ENCODE measurements at regions not wholly inside any gene's neighbourhood (a gene's known extent, or its start where the extent isn't known, plus 50 kb on each side); places are given as distances from the start of the nearest gene placed in this dataset.

- DNase-seq (ENCODE audit: low read depth, low spot score) (no peak), ATAC-seq (no peak), FAIRE-seq (no peak)
- ChIA-PET CTCF (no interaction called here), SMC1A (ENCODE audit: uncharacterized antibody, unreplicated experiment) (no interaction called here), RAD21 (ENCODE audit: unreplicated experiment) (no interaction called here), POLR2A (no interaction called here)
- Histone ChIP-seq H3K4me2 (ENCODE audit: control insufficient read depth, insufficient read depth) (no peak overlapping the region), H3K27me3 (replicated peaks in 1 of 2; ENCODE audit: control insufficient read depth in 2 of 2, insufficient read depth in 2 of 2, low read length in 1 of 2) (peaks cover 2 to 5% of the 10 kb centered on the region in 2 experiments; a peak in 1 of 4 replicates), H3K9me3 (replicated peaks; ENCODE audit: control insufficient read depth, insufficient read depth, low read length) (no peaks in the 10 kb centered on the region), H3K9ac (ENCODE audit: control insufficient read depth, insufficient read depth, low read length) (no peak overlapping the region), H3K4me1 (ENCODE audit: control insufficient read depth, insufficient read depth, low read length) (no peaks in the 10 kb centered on the region), H3K4me3 (no peak overlapping the region), H3K27ac (ENCODE audit: control insufficient read depth, insufficient read depth) (no peak overlapping the region), H3K79me2 (ENCODE audit: control insufficient read depth, insufficient read depth, low read length) (no peaks in the 10 kb centered on the region), H3K36me3 (ENCODE audit: control insufficient read depth in 2 of 2, insufficient read depth in 2 of 2, low read length in 1 of 2) (no peaks in the 10 kb centered on the region), H2AFZ (ENCODE audit: control insufficient read depth, low read depth, low read length) (no peak overlapping the region), H4K20me1 (ENCODE audit: control insufficient read depth, insufficient read depth) (no peaks in the 10 kb centered on the region)
- in situ Hi-C loops (cut with MboI): no loop called here
- intact Hi-C loops (cut with micrococcal nuclease; ENCODE audit: unreplicated experiment): no loop called here
- no TSS peak for BruUV-seq (replicated peaks)
- 21% methylated on average over 5 of the region's 5 CpGs for WGBS (ENCODE audit: insufficient coverage, insufficient replicate concordance, low lambda C conversion rate, missing lambda C conversion rate)
- no peak for TF ChIP-seq MLLT1 (IDR thresholded peaks at IDR 0.05)
- no peak for TF ChIP-seq ZNF207 (IDR thresholded peaks at IDR 0.05; ENCODE audit: borderline replicate concordance)
- no peak for TF ChIP-seq E2F4 (IDR thresholded peaks at IDR 0.05; ENCODE audit: low read depth, low read length)
- no peak for TF ChIP-seq BHLHE40 (IDR thresholded peaks at IDR 0.05; ENCODE audit: borderline replicate concordance in 1 of 2, low read depth in 2 of 2, low read length in 1 of 2)
Measured at GRCh38 chr1:29634324-29634723, 398.0 kb downstream of the PTPRU start.

- CTCF ChIA-PET: no interaction called here
- SMC1A ChIA-PET (ENCODE audit: uncharacterized antibody, unreplicated experiment): no interaction called here
Measured at GRCh38 chr1:29633771-29634170, 397.4 kb downstream of the PTPRU start.

More at GRCh38 chr1:29633771-29634170, 397.4 kb downstream of the PTPRU start:
- Histone ChIP-seq H3K9me3 (replicated peaks; ENCODE audit: control insufficient read depth, insufficient read depth, low read length) (no peaks in the 10 kb centered on the region), H3K9ac (ENCODE audit: control insufficient read depth, insufficient read depth, low read length) (no peak overlapping the region), H4K20me1 (ENCODE audit: control insufficient read depth, insufficient read depth) (no peaks in the 10 kb centered on the region), H3K4me1 (ENCODE audit: control insufficient read depth, insufficient read depth, low read length) (no peaks in the 10 kb centered on the region), H3K27ac (ENCODE audit: control insufficient read depth, insufficient read depth) (no peak overlapping the region), H3K79me2 (ENCODE audit: control insufficient read depth, insufficient read depth, low read length) (no peaks in the 10 kb centered on the region), H3K36me3 (ENCODE audit: control insufficient read depth in 2 of 2, insufficient read depth in 2 of 2, low read length in 1 of 2) (no peaks in the 10 kb centered on the region), H3K4me3 (no peak overlapping the region), H3K4me2 (ENCODE audit: control insufficient read depth, insufficient read depth) (no peak overlapping the region), H2AFZ (ENCODE audit: control insufficient read depth, low read depth, low read length) (no peak overlapping the region), H3K27me3 (replicated peaks in 1 of 2; ENCODE audit: control insufficient read depth in 2 of 2, insufficient read depth in 2 of 2, low read length in 1 of 2) (peaks cover 2 to 5% of the 10 kb centered on the region in 2 experiments; a peak in 1 of 4 replicates)
- WGBS (ENCODE audit: insufficient coverage, insufficient replicate concordance, low lambda C conversion rate, missing lambda C conversion rate): 30% methylated on average over 4 of the region's 4 CpGs
- in situ Hi-C loops (cut with MboI): no loop called here
- FAIRE-seq: no peak
- RAD21 ChIA-PET (ENCODE audit: unreplicated experiment): no interaction called here
- intact Hi-C loops (cut with micrococcal nuclease; ENCODE audit: unreplicated experiment): no loop called here
- no TSS peak for BruUV-seq (replicated peaks)
- DNase-seq (ENCODE audit: low read depth, low spot score): no peak
- ATAC-seq: no peak
- no peak for TF ChIP-seq HDGF (IDR thresholded peaks at IDR 0.05)
- no peak for TF ChIP-seq POLR2AphosphoS5 (IDR thresholded peaks at IDR 0.05; ENCODE audit: low read length)
- TF ChIP-seq IKZF2 (IDR thresholded peaks at IDR 0.05): no peak
- TF ChIP-seq MLLT1 (IDR thresholded peaks at IDR 0.05): no peak
- no peak for TF ChIP-seq HDAC6 (IDR thresholded peaks at IDR 0.05; ENCODE audit: unreplicated experiment)
- TF ChIP-seq CREB1 (IDR thresholded peaks at IDR 0.05; ENCODE audit: low read depth): no peak
- no peak for TF ChIP-seq FOXM1 (IDR thresholded peaks at IDR 0.05; ENCODE audit: low read depth, low read length)
- no peak for TF ChIP-seq IKZF1 (conservative IDR thresholded peaks at IDR 0.05)
- POLR2A ChIA-PET: no interaction called here
